ENCODE measurements at regions not wholly inside any gene's neighbourhood (a gene's known extent, or its start where the extent isn't known, plus 50 kb on each side); places are given as distances from the start of the nearest gene placed in this dataset.

DNA sequence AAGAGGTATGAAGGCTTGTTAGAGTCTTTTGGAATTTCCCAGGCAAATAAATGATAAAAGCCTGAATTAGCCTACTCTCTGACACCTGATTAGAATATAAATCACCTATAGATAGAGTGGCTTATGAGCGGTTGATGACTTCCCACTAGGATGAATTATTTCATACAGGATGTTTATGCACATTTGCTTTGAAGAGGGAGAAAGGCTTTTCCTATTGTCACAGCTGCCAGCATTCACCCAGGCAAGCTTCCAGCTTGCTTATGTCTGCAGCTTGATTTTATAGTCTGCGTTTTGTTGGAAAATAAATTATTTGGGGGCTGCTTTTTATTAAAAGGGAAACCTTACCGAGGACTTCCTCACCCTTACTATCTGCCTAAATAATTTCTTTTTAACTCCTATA lies 51.3 kb upstream of the EIF2S2 start:
- CTCF ChIA-PET = no interaction called here

GRCh38 chr20:34164381-34164984 lies 52.4 kb upstream of the EIF2S2 start:
- no peaks in the 10 kb centered on the region for H3K9me3 ChIP-seq (ENCODE audit: low read length)
- no peaks in the 10 kb centered on the region for H3K4me1 ChIP-seq (ENCODE audit: insufficient read depth, low read length)
- no peak for DNase-seq
- Mint-ChIP-seq H3K27ac (peak overlapping the region in 1 of 8 donors; percentile 39), H3K4me3 (no peak overlapping the region), H3K27me3 (peaks cover 7 to 23% of the 10 kb centered on the region in 2 donors), H3K36me3 (no peaks in the 10 kb centered on the region), H3K4me1 (no peaks in the 10 kb centered on the region), H3K9me3 (no peaks in the 10 kb centered on the region)
- no peak overlapping the region for H3K27ac ChIP-seq (ENCODE audit: low read depth, low read length)
- POLR2A ChIA-PET = no interaction called here
- H3K4me3 ChIP-seq (ENCODE audit: low read length) = no peak overlapping the region
- CTCF ChIA-PET = no interaction called here
- H3K36me3 ChIP-seq (ENCODE audit: insufficient read depth, low read length) = no peaks in the 10 kb centered on the region
- H3K27me3 ChIP-seq (ENCODE audit: insufficient read depth, low read length, poor library complexity, severe bottlenecking) = no peaks in the 10 kb centered on the region

More for the DNA sequence above, 51.3 kb upstream of the EIF2S2 start:
- POLR2A ChIA-PET = no interaction called here
- H3K4me1 Mint-ChIP-seq = no peaks in the 10 kb centered on the region
- no peaks in the 10 kb centered on the region for H3K4me1 ChIP-seq (ENCODE audit: insufficient read depth, low read length)
- H3K9me3 ChIP-seq (ENCODE audit: low read length) = no peaks in the 10 kb centered on the region
- no peak overlapping the region for H3K4me3 ChIP-seq (ENCODE audit: low read length)
- H3K36me3 ChIP-seq (ENCODE audit: insufficient read depth, low read length) = no peaks in the 10 kb centered on the region
- no peaks in the 10 kb centered on the region for H3K27me3 ChIP-seq (ENCODE audit: insufficient read depth, low read length, poor library complexity, severe bottlenecking)
- H3K9me3 Mint-ChIP-seq = no peaks in the 10 kb centered on the region
- no peak overlapping the region for H3K27ac ChIP-seq (ENCODE audit: low read depth, low read length)
- no peak overlapping the region for H3K4me3 Mint-ChIP-seq
- peaks cover 7 to 27% of the 10 kb centered on the region in 2 donors for H3K27me3 Mint-ChIP-seq
- H3K27ac Mint-ChIP-seq = no peak overlapping the region
- DNase-seq = no peak
- no peaks in the 10 kb centered on the region for H3K36me3 Mint-ChIP-seq

DNA sequence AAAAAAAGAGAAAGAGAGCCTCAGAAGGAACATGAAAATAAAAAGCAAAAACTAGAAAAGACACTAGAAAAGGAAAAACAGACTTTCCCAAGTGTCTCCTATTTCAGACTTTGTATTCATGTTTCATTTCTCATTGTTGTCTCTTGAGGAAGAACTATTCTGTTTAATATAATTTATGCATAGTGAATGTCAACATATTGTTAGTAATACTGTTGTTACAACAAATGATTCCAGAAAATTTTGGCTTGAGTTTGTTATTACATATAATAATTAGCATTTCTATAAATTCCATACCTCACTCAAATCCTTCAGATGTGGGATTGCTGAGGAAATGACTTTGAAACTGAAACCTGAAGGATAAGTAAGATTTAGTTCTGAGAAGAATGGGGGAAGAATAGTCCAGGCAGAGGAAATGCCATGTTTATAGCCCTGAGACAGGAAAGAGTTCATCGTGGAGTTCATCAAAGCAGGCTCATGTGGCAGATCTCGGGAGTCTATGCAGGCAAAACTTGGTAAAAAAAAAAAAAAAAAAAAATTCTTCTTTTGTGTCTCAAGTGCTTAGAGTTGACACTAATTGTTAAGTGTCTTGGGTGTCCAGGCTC lies 53.1 kb upstream of the EIF2S2 start:
- DNase-seq = no peak
- H3K27me3 ChIP-seq (ENCODE audit: insufficient read depth, low read length, poor library complexity, severe bottlenecking) = no peaks in the 10 kb centered on the region
- CTCF ChIA-PET = no interaction called here

GRCh38 chr20:34171640-34172039 lies 59.6 kb upstream of the EIF2S2 start:
- no peaks in the 10 kb centered on the region for H3K36me3 ChIP-seq (ENCODE audit: insufficient read depth, low read length)

More for the DNA sequence above, 53.1 kb upstream of the EIF2S2 start:
- Histone ChIP-seq H3K27ac (ENCODE audit: low read depth, low read length) (no peak overlapping the region), H3K9me3 (ENCODE audit: low read length) (no peaks in the 10 kb centered on the region), H3K4me1 (ENCODE audit: insufficient read depth, low read length) (no peaks in the 10 kb centered on the region), H3K36me3 (ENCODE audit: insufficient read depth, low read length) (no peaks in the 10 kb centered on the region), H3K4me3 (ENCODE audit: low read length) (no peak overlapping the region)
- Mint-ChIP-seq H3K36me3 (no peaks in the 10 kb centered on the region), H3K4me3 (no peak overlapping the region), H3K9me3 (no peaks in the 10 kb centered on the region), H3K27ac (peak overlapping the region in 1 of 8 donors; percentile 39), H3K27me3 (peaks cover 8 to 25% of the 10 kb centered on the region in 2 donors), H3K4me1 (no peaks in the 10 kb centered on the region)
- POLR2A ChIA-PET = interaction anchor here (0.7 kb wide), 1 partner anchor 10 kb away, joined by 7 read pairs; no protein-coding TSS in a partner anchor

GRCh38 chr20:34172926-34173325 lies 60.9 kb upstream of the EIF2S2 start:
- H3K4me1 ChIP-seq (ENCODE audit: insufficient read depth, low read length) = no peaks in the 10 kb centered on the region
- H3K4me3 ChIP-seq (ENCODE audit: low read length) = no peak overlapping the region
- H3K27ac Mint-ChIP-seq = no peak overlapping the region
- no peaks in the 10 kb centered on the region for H3K9me3 ChIP-seq (ENCODE audit: low read length)
- H3K27me3 Mint-ChIP-seq = peaks cover 7 to 9% of the 10 kb centered on the region in 2 donors
- H3K36me3 ChIP-seq (ENCODE audit: insufficient read depth, low read length) = no peaks in the 10 kb centered on the region
- H3K27me3 ChIP-seq (ENCODE audit: insufficient read depth, low read length, poor library complexity, severe bottlenecking) = no peaks in the 10 kb centered on the region
- CTCF ChIA-PET = no interaction called here
- no peaks in the 10 kb centered on the region for H3K4me1 Mint-ChIP-seq
- DNase-seq = no peak
- no peaks in the 10 kb centered on the region for H3K9me3 Mint-ChIP-seq
- H3K36me3 Mint-ChIP-seq = no peaks in the 10 kb centered on the region
- POLR2A ChIA-PET = no interaction called here
- H3K27ac ChIP-seq (ENCODE audit: low read depth, low read length) = no peak overlapping the region
- no peak overlapping the region for H3K4me3 Mint-ChIP-seq

More at GRCh38 chr20:34171640-34172039, 59.6 kb upstream of the EIF2S2 start:
- no peaks in the 10 kb centered on the region for H3K9me3 Mint-ChIP-seq
- no peaks in the 10 kb centered on the region for H3K36me3 Mint-ChIP-seq
- H3K27ac Mint-ChIP-seq = no peak overlapping the region
- DNase-seq = no peak
- Histone ChIP-seq H3K4me1 (ENCODE audit: insufficient read depth, low read length) (no peaks in the 10 kb centered on the region), H3K4me3 (ENCODE audit: low read length) (no peak overlapping the region), H3K27me3 (ENCODE audit: insufficient read depth, low read length, poor library complexity, severe bottlenecking) (no peaks in the 10 kb centered on the region), H3K9me3 (ENCODE audit: low read length) (no peaks in the 10 kb centered on the region), H3K27ac (ENCODE audit: low read depth, low read length) (no peak overlapping the region)
- no peak overlapping the region for H3K4me3 Mint-ChIP-seq
- ChIA-PET CTCF (no interaction called here), POLR2A (interaction anchor here (0.6 to 0.7 kb wide), 2 partner anchors 11 to 24 kb away, joined by 3 to 6 read pairs; no protein-coding TSS in a partner anchor)
- peaks cover 8 to 15% of the 10 kb centered on the region in 2 donors for H3K27me3 Mint-ChIP-seq
- no peaks in the 10 kb centered on the region for H3K4me1 Mint-ChIP-seq

- Mint-ChIP-seq H3K4me1 (no peaks in the 10 kb centered on the region), H3K27ac (no peak overlapping the region), H3K27me3 (peaks cover 6 to 7% of the 10 kb centered on the region in 2 donors), H3K4me3 (no peak overlapping the region), H3K36me3 (no peaks in the 10 kb centered on the region), H3K9me3 (no peaks in the 10 kb centered on the region)
- POLR2A ChIA-PET = no interaction called here
- H3K9me3 ChIP-seq (ENCODE audit: low read length) = no peaks in the 10 kb centered on the region
- CTCF ChIA-PET = no interaction called here
- H3K27me3 ChIP-seq (ENCODE audit: insufficient read depth, low read length, poor library complexity, severe bottlenecking) = no peaks in the 10 kb centered on the region
- no peak for DNase-seq
- H3K27ac ChIP-seq (ENCODE audit: low read depth, low read length) = no peak overlapping the region
- H3K36me3 ChIP-seq (ENCODE audit: insufficient read depth, low read length) = no peaks in the 10 kb centered on the region
- H3K4me3 ChIP-seq (ENCODE audit: low read length) = no peak overlapping the region
- no peaks in the 10 kb centered on the region for H3K4me1 ChIP-seq (ENCODE audit: insufficient read depth, low read length)
Observed at GRCh38 chr20:34175079-34175478, 63.0 kb upstream of the EIF2S2 start.

DNA sequence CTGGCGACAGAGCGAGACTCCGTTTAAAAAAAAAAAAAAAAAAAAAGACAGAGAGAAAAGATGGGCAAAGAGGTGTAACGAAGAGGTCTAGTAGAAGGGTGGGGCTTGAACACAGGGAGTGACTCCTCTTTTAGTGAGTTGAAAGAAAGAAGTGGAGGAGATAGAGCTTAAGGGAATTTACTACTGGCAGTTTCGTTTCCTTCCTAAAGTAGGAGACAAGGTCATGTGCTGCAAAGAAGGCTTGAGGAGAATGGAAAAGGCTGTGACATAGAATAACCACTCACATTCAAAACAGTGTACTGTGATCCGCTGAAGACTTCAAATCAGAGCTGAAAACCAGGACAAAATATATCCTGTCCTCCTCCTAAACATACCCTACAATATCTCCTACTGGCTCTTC lies 63.8 kb upstream of the EIF2S2 start:
- Mint-ChIP-seq H3K27me3 (peaks cover 2 to 6% of the 10 kb centered on the region in 2 donors), H3K4me3 (no peak overlapping the region), H3K27ac (no peak overlapping the region), H3K36me3 (no peaks in the 10 kb centered on the region), H3K9me3 (no peaks in the 10 kb centered on the region), H3K4me1 (no peaks in the 10 kb centered on the region)
- ChIA-PET CTCF (no interaction called here), POLR2A (no interaction called here)
- Histone ChIP-seq H3K4me1 (ENCODE audit: insufficient read depth, low read length) (no peaks in the 10 kb centered on the region), H3K4me3 (ENCODE audit: low read length) (no peak overlapping the region), H3K9me3 (ENCODE audit: low read length) (no peaks in the 10 kb centered on the region), H3K27ac (ENCODE audit: low read depth, low read length) (no peak overlapping the region), H3K36me3 (ENCODE audit: insufficient read depth, low read length) (no peaks in the 10 kb centered on the region), H3K27me3 (ENCODE audit: insufficient read depth, low read length, poor library complexity, severe bottlenecking) (no peaks in the 10 kb centered on the region)
- no peak for DNase-seq

DNA sequence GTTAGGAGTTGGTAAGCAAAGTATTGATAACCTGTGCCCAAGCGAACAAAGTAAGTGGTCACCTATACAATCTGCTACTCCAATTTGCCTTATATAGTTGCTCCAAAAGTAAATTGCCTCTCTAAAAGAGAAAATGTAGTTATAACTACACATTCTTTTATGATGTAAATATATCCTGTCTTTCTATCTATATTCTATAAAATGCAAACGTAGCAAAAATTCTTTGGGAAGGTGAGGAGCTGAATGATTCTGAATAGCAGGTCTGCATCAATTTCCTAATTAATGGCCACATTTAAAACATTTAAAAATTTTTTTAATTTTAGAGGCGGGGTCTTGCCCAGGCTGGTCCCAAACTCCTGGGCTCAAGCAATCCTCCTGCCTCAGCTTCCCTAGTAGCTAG lies 64.2 kb upstream of the ASIP start:
- peaks cover 0 to 4% (median 0%) of the 10 kb centered on the region in 3 donors for H3K4me1 Mint-ChIP-seq
- ChIA-PET CTCF (no interaction called here), POLR2A (no interaction called here)
- no peak overlapping the region for H3K27ac ChIP-seq (ENCODE audit: low read depth, low read length)
- DNase-seq = no peak
- no peaks in the 10 kb centered on the region for H3K9me3 Mint-ChIP-seq
- no peaks in the 10 kb centered on the region for H3K27me3 ChIP-seq (ENCODE audit: insufficient read depth, low read length, poor library complexity, severe bottlenecking)
- no peaks in the 10 kb centered on the region for H3K36me3 ChIP-seq (ENCODE audit: insufficient read depth, low read length)
- no peaks in the 10 kb centered on the region for H3K36me3 Mint-ChIP-seq
- H3K4me3 ChIP-seq (ENCODE audit: low read length) = no peak overlapping the region
- H3K27ac Mint-ChIP-seq = no peak overlapping the region
- no peaks in the 10 kb centered on the region for H3K9me3 ChIP-seq (ENCODE audit: low read length)
- peaks cover 6 to 9% of the 10 kb centered on the region in 2 donors for H3K27me3 Mint-ChIP-seq
- no peaks in the 10 kb centered on the region for H3K4me1 ChIP-seq (ENCODE audit: insufficient read depth, low read length)
- no peak overlapping the region for H3K4me3 Mint-ChIP-seq
